ENCODE measurements at regions not wholly inside any gene's neighbourhood (a gene's known extent, or its start where the extent isn't known, plus 50 kb on each side); places are given as distances from the start of the nearest gene placed in this dataset.
"Not testable (repeated sequence)": the region's sequence is repeated elsewhere in the genome, so short reads cannot be mapped to it uniquely, and the experiment has no call there.

GRCh38 chr5:50343715-50344114 lies 97.4 kb downstream of the EMB start:
- Histone ChIP-seq H4K8ac (ENCODE audit: low read depth, low read length) (no peak overlapping the region), H3K4me1 (ENCODE audit: control insufficient read depth in 1 of 2, insufficient read depth in 2 of 2, low read length in 2 of 2) (no peaks in the 10 kb centered on the region), H3K36me3 (ENCODE audit: control insufficient read depth in 1 of 2, insufficient read depth in 2 of 2, low read length in 2 of 2) (no peaks in the 10 kb centered on the region), H3K4me2 (ENCODE audit: low read length) (no peak overlapping the region), H3K27me3 (ENCODE audit: insufficient read depth, low read length) (no peaks in the 10 kb centered on the region), H2BK5ac (ENCODE audit: low read depth, low read length, poor library complexity) (no peak overlapping the region), H3K9ac (ENCODE audit: low read length) (no peak overlapping the region), H2AK5ac (ENCODE audit: low read length) (no peak overlapping the region), H3K9me3 (ENCODE audit: insufficient read depth, low read depth, low read length) (peaks cover 2% of the 10 kb centered on the region), H3K14ac (ENCODE audit: low read length) (no peak overlapping the region), H2BK120ac (ENCODE audit: insufficient read depth, low read length, poor library complexity) (no peak overlapping the region), H3K79me1 (ENCODE audit: low read length) (no peaks in the 10 kb centered on the region), H4K91ac (ENCODE audit: low read depth, low read length) (no peak overlapping the region), H3K4ac (ENCODE audit: low read depth, low read length) (no peak overlapping the region), H3K79me2 (ENCODE audit: control insufficient read depth, insufficient read depth, low read length, poor library complexity) (no peaks in the 10 kb centered on the region), H3K27ac (ENCODE audit: low read depth, low read length) (no peak overlapping the region), H2AFZ (ENCODE audit: insufficient read depth, low read length, poor library complexity) (no peak overlapping the region), H3K18ac (ENCODE audit: low read length) (no peak overlapping the region), H2BK12ac (ENCODE audit: low read length) (no peak overlapping the region), H4K12ac (ENCODE audit: low read depth, low read length) (no peak overlapping the region), H3K4me3 (ENCODE audit: low read depth, low read length) (no peak overlapping the region), H3K23ac (ENCODE audit: low read length) (no peak overlapping the region)
- WGBS (ENCODE audit: extremely low coverage, insufficient coverage, insufficient read length), result no CpG with 5 or more reads among the region's 2 CpGs
- DNase-seq, result no peak

GRCh38 chr5:50340757-50341156 lies 100.3 kb downstream of the EMB start:
- no peak overlapping the region for H3K27ac ChIP-seq (ENCODE audit: low read depth, low read length)
- no peak overlapping the region for H2AFZ ChIP-seq (ENCODE audit: insufficient read depth, low read length, poor library complexity)
- no peaks in the 10 kb centered on the region for H3K27me3 ChIP-seq (ENCODE audit: insufficient read depth, low read length)
- H3K18ac ChIP-seq (ENCODE audit: low read length), result no peak overlapping the region
- no peak for DNase-seq
- H3K36me3 ChIP-seq (ENCODE audit: control insufficient read depth in 1 of 2, insufficient read depth in 2 of 2, low read length in 2 of 2), result no peaks in the 10 kb centered on the region
- H3K79me1 ChIP-seq (ENCODE audit: low read length), result no peaks in the 10 kb centered on the region
- no peak overlapping the region for H3K14ac ChIP-seq (ENCODE audit: low read length)
- H3K4me2 ChIP-seq (ENCODE audit: low read length), result no peak overlapping the region
- H2AK5ac ChIP-seq (ENCODE audit: low read length), result no peak overlapping the region
- WGBS (ENCODE audit: extremely low coverage, insufficient coverage, insufficient read length), result no CpG with 5 or more reads among the region's 2 CpGs
- no peak overlapping the region for H4K12ac ChIP-seq (ENCODE audit: low read depth, low read length)
- H3K9ac ChIP-seq (ENCODE audit: low read length), result no peak overlapping the region
- H3K4ac ChIP-seq (ENCODE audit: low read depth, low read length), result no peak overlapping the region
- peaks cover 2% of the 10 kb centered on the region for H3K9me3 ChIP-seq (ENCODE audit: insufficient read depth, low read depth, low read length)
- H3K79me2 ChIP-seq (ENCODE audit: control insufficient read depth, insufficient read depth, low read length, poor library complexity), result no peaks in the 10 kb centered on the region
- H2BK120ac ChIP-seq (ENCODE audit: insufficient read depth, low read length, poor library complexity), result no peak overlapping the region
- no peak overlapping the region for H3K4me3 ChIP-seq (ENCODE audit: low read depth, low read length)
- H4K91ac ChIP-seq (ENCODE audit: low read depth, low read length), result no peak overlapping the region
- H2BK5ac ChIP-seq (ENCODE audit: low read depth, low read length, poor library complexity), result no peak overlapping the region
- no peak overlapping the region for H4K8ac ChIP-seq (ENCODE audit: low read depth, low read length)
- H3K23ac ChIP-seq (ENCODE audit: low read length), result no peak overlapping the region
- H2BK12ac ChIP-seq (ENCODE audit: low read length), result no peak overlapping the region
- no peaks in the 10 kb centered on the region for H3K4me1 ChIP-seq (ENCODE audit: control insufficient read depth in 1 of 2, insufficient read depth in 2 of 2, low read length in 2 of 2)

GRCh38 chr5:50330633-50331032 lies 110.5 kb downstream of the EMB start:
- H3K9me3 ChIP-seq (ENCODE audit: insufficient read depth, low read depth, low read length); H3K79me1 ChIP-seq (ENCODE audit: low read length): not testable (repeated sequence)
- no CpG with 5 or more reads among the region's 6 CpGs for WGBS (ENCODE audit: extremely low coverage, insufficient coverage, insufficient read length)

GRCh38 chr5:50328193-50328729 lies 112.8 kb downstream of the EMB start:
- Histone ChIP-seq H3K4ac (ENCODE audit: low read depth, low read length) (no peak overlapping the region), H3K79me2 (ENCODE audit: control insufficient read depth, insufficient read depth, low read length, poor library complexity) (no peaks in the 10 kb centered on the region), H3K4me3 (ENCODE audit: low read depth, low read length) (no peak overlapping the region), H2BK120ac (ENCODE audit: insufficient read depth, low read length, poor library complexity) (no peak overlapping the region), H3K4me2 (ENCODE audit: low read length) (no peak overlapping the region), H3K27me3 (ENCODE audit: insufficient read depth, low read length) (no peaks in the 10 kb centered on the region), H2AK5ac (ENCODE audit: low read length) (no peak overlapping the region), H3K79me1 (ENCODE audit: low read length) (no peaks in the 10 kb centered on the region), H3K27ac (ENCODE audit: low read depth, low read length) (no peak overlapping the region), H2BK5ac (ENCODE audit: low read depth, low read length, poor library complexity) (no peak overlapping the region), H3K4me1 (ENCODE audit: control insufficient read depth in 1 of 2, insufficient read depth in 2 of 2, low read length in 2 of 2) (no peaks in the 10 kb centered on the region), H3K23ac (ENCODE audit: low read length) (no peak overlapping the region), H4K91ac (ENCODE audit: low read depth, low read length) (no peak overlapping the region), H3K9ac (ENCODE audit: low read length) (no peak overlapping the region), H2AFZ (ENCODE audit: insufficient read depth, low read length, poor library complexity) (no peak overlapping the region), H3K9me3 (ENCODE audit: insufficient read depth, low read depth, low read length) (peaks cover 7% of the 10 kb centered on the region), H4K8ac (ENCODE audit: low read depth, low read length) (no peak overlapping the region), H2BK12ac (ENCODE audit: low read length) (no peak overlapping the region), H4K12ac (ENCODE audit: low read depth, low read length) (no peak overlapping the region), H3K14ac (ENCODE audit: low read length) (no peak overlapping the region), H3K18ac (ENCODE audit: low read length) (no peak overlapping the region), H3K36me3 (ENCODE audit: control insufficient read depth in 1 of 2, insufficient read depth in 2 of 2, low read length in 2 of 2) (no peaks in the 10 kb centered on the region)
- no CpG with 5 or more reads among the region's 6 CpGs for WGBS (ENCODE audit: extremely low coverage, insufficient coverage, insufficient read length)
- DNase-seq, result no peak

More at GRCh38 chr5:50330633-50331032, 110.5 kb downstream of the EMB start:
- H3K79me2 ChIP-seq (ENCODE audit: control insufficient read depth, insufficient read depth, low read length, poor library complexity); H2BK120ac ChIP-seq (ENCODE audit: insufficient read depth, low read length, poor library complexity); H3K18ac ChIP-seq (ENCODE audit: low read length); H3K14ac ChIP-seq (ENCODE audit: low read length); H4K8ac ChIP-seq (ENCODE audit: low read depth, low read length); H3K9ac ChIP-seq (ENCODE audit: low read length); H3K27ac ChIP-seq (ENCODE audit: low read depth, low read length); H3K36me3 ChIP-seq (ENCODE audit: control insufficient read depth in 1 of 2, insufficient read depth in 2 of 2, low read length in 2 of 2); H4K12ac ChIP-seq (ENCODE audit: low read depth, low read length); H3K4ac ChIP-seq (ENCODE audit: low read depth, low read length); H3K27me3 ChIP-seq (ENCODE audit: insufficient read depth, low read length); H3K4me1 ChIP-seq (ENCODE audit: control insufficient read depth in 1 of 2, insufficient read depth in 2 of 2, low read length in 2 of 2); H2AK5ac ChIP-seq (ENCODE audit: low read length); H2AFZ ChIP-seq (ENCODE audit: insufficient read depth, low read length, poor library complexity); H3K4me3 ChIP-seq (ENCODE audit: low read depth, low read length); H3K4me2 ChIP-seq (ENCODE audit: low read length); H2BK5ac ChIP-seq (ENCODE audit: low read depth, low read length, poor library complexity); H3K23ac ChIP-seq (ENCODE audit: low read length); H4K91ac ChIP-seq (ENCODE audit: low read depth, low read length); DNase-seq; H2BK12ac ChIP-seq (ENCODE audit: low read length): not testable (repeated sequence)
